ENCODE measurements at regions not wholly inside any gene's neighbourhood (a gene's known extent, or its start where the extent isn't known, plus 50 kb on each side); places are given as distances from the start of the nearest gene placed in this dataset.
"Not testable (repeated sequence)": the region's sequence is repeated elsewhere in the genome, so short reads cannot be mapped to it uniquely, and the experiment has no call there.

DNA sequence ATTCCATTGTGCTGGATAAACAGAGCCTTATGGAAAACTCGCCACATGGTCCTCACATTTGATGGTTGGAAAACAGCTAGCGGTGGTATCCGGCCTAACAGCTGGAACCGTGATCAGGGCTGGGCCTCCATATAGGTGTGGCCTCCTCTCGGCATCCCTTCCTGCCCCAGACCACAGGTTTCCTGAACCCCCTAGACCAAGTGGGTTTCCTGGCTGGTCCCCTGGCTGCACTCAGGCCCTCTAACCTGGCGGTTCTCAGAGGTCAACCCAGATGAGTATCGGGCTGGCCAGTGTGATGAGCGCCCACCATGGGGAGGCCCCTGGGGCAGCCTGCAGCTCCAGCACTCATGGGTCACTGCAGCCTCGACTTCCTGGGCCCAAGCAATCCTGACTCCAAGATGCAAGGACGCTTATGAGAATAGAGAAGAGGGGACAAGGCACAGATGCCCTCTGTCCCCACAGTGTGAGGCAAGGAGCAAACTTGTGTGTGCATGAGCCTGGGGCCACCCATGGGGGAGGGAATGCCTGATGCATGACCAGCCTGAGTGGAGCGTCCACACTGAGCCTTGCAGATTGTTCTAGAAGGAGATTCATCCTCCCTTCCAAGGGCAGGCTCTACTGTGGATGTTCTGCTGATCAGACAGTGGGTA, 53.4 kb upstream of the WNT7B start:
- H3K4me3 ChIP-seq (ENCODE audit: low read depth, low read length), result no peak overlapping the region
- TF ChIP-seq, protein P1, sequence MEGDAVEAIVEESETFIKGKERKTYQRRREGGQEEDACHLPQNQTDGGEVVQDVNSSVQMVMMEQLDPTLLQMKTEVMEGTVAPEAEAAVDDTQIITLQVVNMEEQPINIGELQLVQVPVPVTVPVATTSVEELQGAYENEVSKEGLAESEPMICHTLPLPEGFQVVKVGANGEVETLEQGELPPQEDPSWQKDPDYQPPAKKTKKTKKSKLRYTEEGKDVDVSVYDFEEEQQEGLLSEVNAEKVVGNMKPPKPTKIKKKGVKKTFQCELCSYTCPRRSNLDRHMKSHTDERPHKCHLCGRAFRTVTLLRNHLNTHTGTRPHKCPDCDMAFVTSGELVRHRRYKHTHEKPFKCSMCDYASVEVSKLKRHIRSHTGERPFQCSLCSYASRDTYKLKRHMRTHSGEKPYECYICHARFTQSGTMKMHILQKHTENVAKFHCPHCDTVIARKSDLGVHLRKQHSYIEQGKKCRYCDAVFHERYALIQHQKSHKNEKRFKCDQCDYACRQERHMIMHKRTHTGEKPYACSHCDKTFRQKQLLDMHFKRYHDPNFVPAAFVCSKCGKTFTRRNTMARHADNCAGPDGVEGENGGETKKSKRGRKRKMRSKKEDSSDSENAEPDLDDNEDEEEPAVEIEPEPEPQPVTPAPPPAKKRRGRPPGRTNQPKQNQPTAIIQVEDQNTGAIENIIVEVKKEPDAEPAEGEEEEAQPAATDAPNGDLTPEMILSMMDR (IDR thresholded peaks at IDR 0.05; ENCODE audit: low read depth, low read length, missing control alignments), result no peak
- in situ Hi-C loops (cut with HindIII; ENCODE audit: low pct_ligation_motif_present, low sequenced_read_pairs), result no loop called here
- H3K36me3 ChIP-seq (replicated peaks), result no peaks in the 10 kb centered on the region
- peaks cover 3% of the 10 kb centered on the region for H3K27me3 ChIP-seq (replicated peaks)
- no peak overlapping the region for H3K27ac ChIP-seq
- no peak for DNase-seq

DNA sequence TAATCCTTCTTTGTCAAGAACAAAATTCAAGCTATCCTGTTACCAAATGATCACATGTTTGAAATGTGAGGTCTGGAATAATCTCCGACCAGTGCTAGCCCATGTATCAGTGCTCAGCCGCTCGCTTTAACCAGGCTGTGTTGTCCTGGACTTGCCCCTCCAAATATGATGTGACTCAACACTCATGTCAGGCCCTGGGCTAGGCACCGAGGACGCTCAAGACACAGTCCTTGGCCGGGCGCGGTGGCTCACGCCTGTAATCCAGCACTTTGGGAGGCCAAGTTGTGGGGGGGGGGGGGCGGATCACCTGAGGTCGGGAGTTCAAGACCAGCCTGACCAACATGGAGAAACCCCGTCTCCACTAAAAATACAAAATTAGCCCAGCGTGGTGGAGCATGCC, 54.1 kb upstream of the WNT7B start:
- Histone ChIP-seq H3K4me3 (ENCODE audit: low read depth, low read length) (no peak overlapping the region), H3K27ac (no peak overlapping the region), H3K36me3 (replicated peaks) (no peaks in the 10 kb centered on the region), H3K27me3 (replicated peaks) (peaks cover 3% of the 10 kb centered on the region)
- TF ChIP-seq, protein P1 (IDR thresholded peaks at IDR 0.05; ENCODE audit: low read depth, low read length, missing control alignments), result no peak
- no peak for DNase-seq
- in situ Hi-C loops (cut with HindIII; ENCODE audit: low pct_ligation_motif_present, low sequenced_read_pairs), result no loop called here

DNA sequence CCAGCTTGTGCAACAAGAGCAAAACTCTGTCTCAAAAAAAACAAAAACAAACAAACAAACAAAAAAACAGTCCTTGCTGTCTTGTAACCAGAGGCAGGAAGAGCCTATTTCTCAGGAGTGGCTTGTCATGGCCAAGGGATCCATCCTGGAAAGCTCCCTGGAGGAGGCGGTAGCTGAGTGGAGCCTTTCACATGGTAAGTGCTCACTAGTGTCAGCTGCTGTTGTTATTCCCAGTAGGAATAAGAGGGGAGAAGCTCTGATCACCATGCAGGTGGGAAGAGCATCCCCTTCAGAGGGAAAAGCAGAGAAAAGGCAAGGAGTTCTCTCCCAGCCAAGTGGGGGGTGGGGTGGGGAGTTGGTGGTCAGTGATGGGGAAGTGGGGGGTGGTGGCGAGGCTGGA, 54.6 kb upstream of the WNT7B start:
- Histone ChIP-seq H3K27ac (no peak overlapping the region), H3K4me3 (ENCODE audit: low read depth, low read length) (no peak overlapping the region), H3K36me3 (replicated peaks) (no peaks in the 10 kb centered on the region), H3K27me3 (replicated peaks) (peaks cover 1% of the 10 kb centered on the region)
- in situ Hi-C loops (cut with HindIII; ENCODE audit: low pct_ligation_motif_present, low sequenced_read_pairs), result no loop called here
- TF ChIP-seq, protein P1 (IDR thresholded peaks at IDR 0.05; ENCODE audit: low read depth, low read length, missing control alignments), result no peak
- DNase-seq, result no peak

DNA sequence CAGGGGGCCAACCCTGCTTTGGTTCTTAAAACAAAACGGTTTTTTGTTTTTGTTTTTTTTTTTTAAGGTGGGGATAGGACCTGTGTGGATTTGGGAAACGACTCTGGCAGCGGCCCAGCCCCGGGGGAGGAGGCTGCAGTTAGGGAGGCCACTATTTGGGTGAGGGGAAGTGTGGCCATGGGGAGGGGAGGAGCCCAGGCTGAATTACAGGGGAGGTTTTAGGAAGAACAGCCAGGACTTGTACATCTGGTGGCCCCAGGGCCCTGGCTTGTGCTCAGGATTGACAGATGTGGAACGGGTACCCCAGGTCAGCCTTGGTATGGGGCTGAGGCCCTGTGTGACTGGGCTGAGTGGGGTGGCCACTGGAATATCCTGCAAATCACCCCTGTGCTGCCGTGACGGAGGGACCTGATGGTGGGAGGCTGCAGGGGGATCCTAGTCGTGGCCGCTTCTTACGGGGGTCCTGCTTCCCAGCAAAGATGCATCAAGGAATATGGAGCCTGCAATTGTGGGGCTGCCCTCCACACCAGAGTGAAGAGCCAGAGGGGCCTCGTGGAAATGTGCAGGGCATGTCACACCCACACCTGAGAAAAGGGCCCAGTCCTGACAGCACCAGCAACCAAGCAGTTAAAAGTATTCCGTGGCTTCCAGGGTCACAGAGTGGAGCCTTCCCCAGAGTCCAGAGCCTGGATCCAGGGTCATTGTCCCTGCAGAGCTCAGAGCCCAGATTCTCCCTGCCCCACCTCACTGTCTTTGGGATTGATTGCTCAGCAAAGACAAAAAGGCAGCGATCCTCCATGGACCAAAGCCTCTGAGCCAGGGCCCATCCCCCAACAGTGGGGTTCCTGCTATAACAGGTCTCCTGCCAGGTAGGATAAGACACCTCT, 55.2 kb upstream of the WNT7B start:
- in situ Hi-C loops (cut with HindIII; ENCODE audit: low pct_ligation_motif_present, low sequenced_read_pairs), result no loop called here
- H3K36me3 ChIP-seq (replicated peaks), result no peaks in the 10 kb centered on the region
- no peak overlapping the region for H3K27ac ChIP-seq
- no peaks in the 10 kb centered on the region for H3K27me3 ChIP-seq (replicated peaks)
- no peak overlapping the region for H3K4me3 ChIP-seq (ENCODE audit: low read depth, low read length)
- TF ChIP-seq, protein P1 (IDR thresholded peaks at IDR 0.05; ENCODE audit: low read depth, low read length, missing control alignments), result no peak
- DNase-seq, result no peak

DNA sequence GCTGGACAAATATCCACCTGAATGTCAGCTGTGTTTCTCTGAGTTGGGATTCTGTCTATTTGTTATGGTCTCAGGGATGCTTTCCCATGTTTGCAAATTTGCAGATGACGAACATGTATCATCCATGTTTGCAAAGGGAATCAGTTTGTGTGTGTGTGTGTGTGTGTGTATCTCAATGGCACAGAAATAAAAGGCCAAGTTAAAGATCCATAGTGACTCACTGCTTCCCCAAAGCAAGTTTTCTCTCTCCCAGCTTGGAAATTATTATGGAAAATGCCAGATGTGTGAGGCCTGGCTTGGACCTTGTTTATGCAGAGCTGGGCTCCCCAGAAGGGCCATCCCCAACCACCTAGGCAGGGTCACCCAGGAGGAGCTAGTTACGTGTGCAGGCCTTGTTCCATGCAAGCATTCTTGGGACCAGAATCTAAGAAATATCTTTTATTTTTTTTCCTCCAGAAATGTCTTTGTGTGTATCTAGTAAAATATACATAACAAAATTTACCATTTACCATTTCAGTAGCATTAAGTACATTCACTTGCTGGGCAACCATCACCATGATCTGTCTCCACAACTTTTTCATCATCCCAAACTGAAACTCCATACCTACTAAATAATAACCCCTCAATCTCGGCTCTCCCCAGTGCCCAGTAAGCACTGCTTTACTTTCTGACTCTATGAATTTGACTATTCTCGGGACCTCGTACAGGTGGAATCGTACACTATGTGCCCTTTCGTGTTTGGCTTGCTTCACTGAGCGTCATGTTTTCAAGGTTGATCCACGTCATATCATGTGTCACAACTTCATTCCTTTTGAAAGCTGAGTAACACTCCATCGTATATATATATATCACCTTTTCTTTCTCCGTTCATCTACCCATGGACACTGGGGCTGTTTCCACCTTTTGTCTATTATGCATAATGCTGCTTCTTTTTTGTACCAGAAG, 56.6 kb upstream of the WNT7B start:
- H3K36me3 ChIP-seq (replicated peaks), result no peaks in the 10 kb centered on the region
- in situ Hi-C loops (cut with HindIII; ENCODE audit: low pct_ligation_motif_present, low sequenced_read_pairs), result no loop called here

DNA sequence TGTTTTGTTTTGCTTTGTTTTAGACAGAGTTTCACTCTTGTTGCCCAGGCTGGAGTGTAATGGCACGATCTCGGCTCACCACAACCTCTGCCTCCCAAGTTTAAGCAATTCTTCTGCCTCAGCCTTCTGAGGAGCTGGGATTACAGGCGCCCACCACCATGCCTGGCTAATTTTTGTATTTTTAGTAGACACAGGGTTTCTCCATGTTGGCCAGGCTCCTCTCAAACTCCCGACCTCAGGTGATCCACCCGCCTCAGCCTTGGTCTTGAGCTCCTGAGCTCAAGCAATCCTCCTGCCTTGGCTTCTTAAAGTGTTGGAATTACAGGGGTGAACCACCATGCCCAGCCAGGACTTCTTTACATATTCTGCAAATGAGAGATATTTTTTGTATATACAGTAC, 57.5 kb upstream of the WNT7B start:
- H3K4me3 ChIP-seq (ENCODE audit: low read depth, low read length); DNase-seq; H3K27me3 ChIP-seq (replicated peaks); H3K27ac ChIP-seq; H3K36me3 ChIP-seq (replicated peaks); in situ Hi-C loops (cut with HindIII; ENCODE audit: low pct_ligation_motif_present, low sequenced_read_pairs): not testable (repeated sequence)

More for the DNA sequence above, 56.6 kb upstream of the WNT7B start:
- TF ChIP-seq, protein P1 (IDR thresholded peaks at IDR 0.05; ENCODE audit: low read depth, low read length, missing control alignments), result no peak
- no peak overlapping the region for H3K4me3 ChIP-seq (ENCODE audit: low read depth, low read length)
- no peak overlapping the region for H3K27ac ChIP-seq
- no peaks in the 10 kb centered on the region for H3K27me3 ChIP-seq (replicated peaks)
- no peak for DNase-seq
